WTC11 (cell line): ENCODE measurements at regions not wholly inside any gene's neighbourhood (a gene's known extent, or its start where the extent isn't known, plus 50 kb on each side); places are given as distances from the start of the nearest gene placed in this dataset.

Experiments used
- ARID4B ChIP-seq: sonication (generic); formaldehyde crosslinking; IDR thresholded peaks from 2 replicates; pipeline ENCODE4 v1.8.0; 2023; ENCODE audit warnings: missing genetic modification reagents, mild to moderate bottlenecking, borderline replicate concordance
- ATF2 ChIP-seq: sonication (generic); formaldehyde crosslinking; IDR thresholded peaks from 2 replicates; pipeline ENCODE4 v1.8.1; 2022; ENCODE audit warnings: low read depth, missing genetic modification reagents, borderline replicate concordance
- ATF3 ChIP-seq: sonication (generic); formaldehyde crosslinking; conservative IDR thresholded peaks from 2 replicates; pipeline ENCODE4 v1.8.1; 2022; ENCODE audit warnings: mild to moderate bottlenecking, missing genetic modification reagents
- CTCF ChIP-seq: fragments of 200-600 bp; IDR thresholded peaks from 2 replicates; pipeline ENCODE4 v1.8.0; 2022; ENCODE audit warnings: antibody characterized with exemption
- ELF4 ChIP-seq: sonication (generic); formaldehyde crosslinking; IDR thresholded peaks from 2 replicates; pipeline ENCODE4 v1.8.1; 2022; ENCODE audit warnings: low read depth, mild to moderate bottlenecking, moderate library complexity, missing genetic modification reagents
- ETV6 ChIP-seq: sonication (generic); formaldehyde crosslinking; IDR thresholded peaks from 2 replicates; pipeline ENCODE4 v1.8.1; 2022; ENCODE audit warnings: mild to moderate bottlenecking, missing genetic modification reagents
- FOXJ3 ChIP-seq: sonication (generic); formaldehyde crosslinking; IDR thresholded peaks from 2 replicates; pipeline ENCODE4 v1.9.0; 2021; ENCODE audit warnings: missing genetic modification reagents, mild to moderate bottlenecking, borderline replicate concordance
- JUN ChIP-seq: sonication (generic); formaldehyde crosslinking; IDR thresholded peaks from 2 replicates; pipeline ENCODE4 v1.8.0; 2023; ENCODE audit warnings: mild to moderate bottlenecking, missing genetic modification reagents
- NFE2L1 ChIP-seq: sonication (generic); formaldehyde crosslinking; IDR thresholded peaks from 2 replicates; pipeline ENCODE4 v1.8.1; 2023; ENCODE audit warnings: missing genetic modification reagents
- NFYB ChIP-seq: sonication (generic); formaldehyde crosslinking; conservative IDR thresholded peaks from 2 replicates; pipeline ENCODE4 v1.8.0; 2022; ENCODE audit warnings: low read depth, missing genetic modification reagents
- TEAD4 ChIP-seq: sonication (generic); formaldehyde crosslinking; IDR thresholded peaks from 2 replicates; pipeline ENCODE4 v1.8.0; 2022; ENCODE audit warnings: mild to moderate bottlenecking, missing genetic modification reagents
- ZBTB43 ChIP-seq: sonication (generic); formaldehyde crosslinking; IDR thresholded peaks from 2 replicates; pipeline ENCODE4 v1.8.1; 2023; ENCODE audit warnings: mild to moderate bottlenecking, missing genetic modification reagents
- ZNF121 ChIP-seq: sonication (generic); formaldehyde crosslinking; IDR thresholded peaks from 2 replicates; pipeline ENCODE4 v1.8.0; 2023; ENCODE audit warnings: missing genetic modification reagents

- TF ChIP-seq CTCF (no peak), NFE2L1 (CRISPR knock-in tag) (no peak), ETV6 (CRISPR knock-in tag) (no peak), ATF3 (CRISPR knock-in tag) (no peak), ATF2 (CRISPR knock-in tag) (no peak), ZBTB43 (CRISPR knock-in tag) (no peak), JUN (CRISPR knock-in tag) (no peak), NFYB (no peak), FOXJ3 (no peak), TEAD4 (no peak), ELF4 (CRISPR knock-in tag) (no peak), ZNF121 (CRISPR knock-in tag) (no peak), ARID4B (CRISPR knock-in tag) (no peak)
Observed at GRCh38 chr21:35782667-35783066, 277.7 kb downstream of the SETD4 start.
